EH (cell line): ENCODE measurements at regions not wholly inside any gene's neighbourhood (a gene's known extent, or its start where the extent isn't known, plus 50 kb on each side); places are given as distances from the start of the nearest gene placed in this dataset.

ENCODE experiments used
- DNase-seq: peaks from one replicate; pipeline ENCODE4 v3.0.0-alpha.2; 2015; ENCODE audit warnings: low read depth

DNA sequence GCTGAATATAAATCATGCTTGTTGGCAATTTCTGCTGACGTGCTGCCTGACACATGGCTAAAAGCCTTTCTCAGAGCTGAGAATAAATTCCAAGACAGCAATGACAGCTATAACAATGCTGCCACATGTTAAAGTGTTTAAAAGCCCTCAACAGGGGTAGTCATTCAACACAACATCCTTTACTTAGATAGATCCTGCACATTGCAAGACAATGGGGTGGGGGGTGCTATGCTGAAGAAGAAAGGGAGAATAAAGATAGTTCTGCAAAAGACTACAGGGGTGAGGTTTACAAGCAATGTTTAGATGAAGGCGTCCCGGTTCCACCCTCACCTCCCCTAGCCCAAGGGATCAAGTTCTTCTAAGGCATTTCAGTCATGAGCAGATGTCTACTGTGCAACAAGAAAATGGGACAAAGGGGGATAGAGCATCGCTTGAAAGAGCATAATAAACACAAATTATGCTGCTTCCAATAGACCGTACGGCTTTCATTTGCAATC lies 291.0 kb upstream of the ACVR2A start:
- DNase-seq, result no peak

DNA sequence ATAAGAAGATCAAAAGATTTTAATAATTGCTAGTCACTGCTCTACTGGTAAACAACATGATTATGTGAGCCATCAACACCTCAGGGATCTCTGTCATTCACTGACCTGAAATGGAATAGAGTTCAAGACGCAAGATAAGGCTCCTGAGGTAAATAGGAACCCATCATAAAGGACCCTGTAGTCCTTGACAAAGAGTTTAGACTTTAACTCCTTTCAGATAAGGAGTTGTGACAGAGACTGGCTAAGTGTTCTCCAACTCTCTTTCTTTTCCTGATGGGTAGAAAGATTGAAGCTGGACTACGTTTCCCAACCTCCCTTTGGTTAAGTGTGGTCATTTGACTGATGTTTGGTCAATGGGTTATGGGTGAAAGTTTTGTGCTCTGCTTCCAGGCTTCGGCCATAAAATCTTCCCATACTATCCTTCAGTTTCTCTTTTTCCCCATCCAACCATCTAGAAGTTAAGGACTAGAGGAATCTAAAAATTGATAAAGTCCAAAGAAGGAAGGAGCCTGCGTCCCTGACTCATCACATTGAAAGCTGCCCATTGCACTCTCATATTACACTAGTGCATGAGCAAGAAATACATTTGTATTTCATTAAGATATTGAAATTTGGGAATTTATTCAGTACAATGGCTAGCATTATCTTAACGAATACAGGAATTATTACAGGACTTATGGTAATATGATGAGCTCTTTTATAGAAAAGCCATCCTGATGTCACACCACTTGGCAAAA lies 293.7 kb upstream of the ACVR2A start:
- DNase-seq, result no peak

DNA sequence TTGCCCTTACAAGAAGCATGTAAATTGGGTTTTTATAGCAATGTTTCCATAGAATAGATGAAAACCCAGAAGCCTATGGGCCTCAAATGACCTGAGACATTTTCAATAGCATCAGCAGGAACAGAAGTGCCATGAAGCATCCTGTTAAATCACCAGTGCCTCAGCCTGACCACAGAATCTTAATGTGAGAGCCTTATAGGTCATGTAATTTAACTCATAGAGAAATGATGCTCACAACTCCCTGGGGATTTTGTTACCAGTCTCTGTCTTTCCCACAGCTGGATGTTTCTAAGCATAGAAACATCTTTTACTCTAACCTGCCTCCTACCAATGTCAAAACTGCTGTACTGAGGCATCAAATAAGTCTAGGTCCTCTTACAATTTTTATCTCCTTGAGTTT lies 295.8 kb upstream of the ACVR2A start:
- no peak for DNase-seq

DNA sequence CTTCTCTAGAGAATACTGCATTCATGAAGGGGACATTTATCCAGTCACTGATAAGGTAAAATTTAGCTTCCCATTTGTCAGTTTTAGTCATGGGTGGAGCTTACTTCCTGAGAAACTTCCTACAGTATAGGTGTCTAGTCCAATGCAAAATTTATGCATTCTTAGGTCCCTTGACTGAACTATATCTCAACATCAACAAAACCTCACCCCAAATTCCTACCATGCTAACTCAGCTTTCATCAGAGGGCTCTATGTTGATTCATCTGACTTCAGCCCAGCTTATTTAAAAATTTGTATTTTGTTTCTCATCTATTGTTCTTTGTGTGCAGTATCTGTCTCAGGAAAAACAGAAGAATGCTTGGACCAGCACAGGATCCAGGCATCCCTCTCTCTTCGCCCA lies 296.4 kb upstream of the ACVR2A start:
- DNase-seq, result no peak

DNA sequence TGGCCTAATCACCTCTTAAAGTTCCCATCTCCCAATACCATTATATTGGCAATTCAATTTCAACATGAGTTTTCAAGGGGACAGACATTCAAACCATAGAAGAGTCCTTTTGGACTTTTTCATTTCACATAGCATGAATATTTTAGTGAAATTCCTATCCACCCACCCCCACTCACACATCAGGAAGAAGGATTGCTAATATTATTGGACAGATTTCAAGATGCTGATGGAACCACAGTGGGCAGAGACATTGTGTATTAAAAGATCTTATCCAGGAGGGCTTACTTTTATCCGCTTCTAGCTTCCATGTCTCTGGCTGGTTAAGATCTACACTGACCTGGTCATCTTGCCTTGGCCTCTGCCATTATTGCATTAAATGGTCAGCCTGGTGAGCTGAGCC lies 297.4 kb upstream of the ACVR2A start:
- DNase-seq, result no peak

DNA sequence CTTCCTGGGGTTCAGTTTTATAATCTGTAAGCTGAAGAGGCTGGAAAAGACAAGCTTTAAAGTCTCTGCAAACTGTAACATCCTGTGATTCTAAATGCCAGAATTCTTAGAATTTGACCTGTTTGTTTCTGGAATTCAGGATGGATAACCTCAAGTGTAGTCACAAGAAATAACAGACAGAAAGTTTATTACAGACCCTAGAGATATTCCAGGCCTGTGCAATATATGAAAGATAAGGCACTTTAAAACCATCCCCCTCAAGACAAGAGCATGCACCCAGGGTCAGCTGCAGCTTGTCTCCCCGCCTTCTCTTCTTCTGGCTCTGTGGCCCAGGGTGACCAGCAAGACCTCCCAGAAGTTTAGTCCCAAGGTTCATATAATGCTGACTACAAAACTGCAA lies 298.7 kb upstream of the ACVR2A start:
- DNase-seq, result no peak

DNA sequence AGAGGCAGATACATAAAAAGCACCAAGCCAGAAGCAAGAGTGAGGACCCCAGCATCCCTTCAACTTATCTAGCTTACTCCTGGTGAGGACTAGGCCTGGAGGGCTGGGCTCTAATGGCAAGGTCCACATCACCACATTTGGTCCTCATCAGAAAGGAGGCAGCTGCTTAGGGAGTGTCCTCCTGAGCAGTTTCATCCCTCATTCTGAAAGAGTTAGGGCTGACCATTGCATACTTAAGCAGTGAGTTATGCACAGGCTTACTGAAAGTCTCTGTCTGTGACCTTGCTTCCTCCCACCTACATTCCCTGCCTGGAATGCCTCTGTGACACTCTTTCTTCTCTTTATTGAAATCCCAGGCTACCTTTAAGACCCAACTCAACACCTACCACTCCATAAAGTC lies 301.8 kb upstream of the ACVR2A start:
- DNase-seq, result peak; percentile 1

DNA sequence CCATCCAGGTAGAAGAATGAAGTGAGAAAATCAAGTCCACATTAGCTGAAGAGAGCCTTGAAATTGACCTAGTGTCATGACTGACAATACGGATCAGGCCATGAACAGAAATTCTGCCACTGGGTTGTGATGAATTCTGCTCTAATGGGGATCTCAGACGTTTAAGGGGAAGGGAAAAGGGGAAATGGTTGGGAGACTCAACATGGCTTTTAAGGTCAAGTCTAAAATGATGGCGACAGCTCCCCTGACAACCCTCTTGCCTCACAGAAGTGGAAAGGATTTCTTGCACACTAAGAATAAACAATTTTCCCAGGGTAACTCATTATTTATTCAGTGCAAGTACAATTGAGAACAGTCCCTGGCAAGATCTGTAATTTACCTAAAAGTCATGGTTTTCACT lies 302.5 kb upstream of the ACVR2A start:
- no peak for DNase-seq

DNA sequence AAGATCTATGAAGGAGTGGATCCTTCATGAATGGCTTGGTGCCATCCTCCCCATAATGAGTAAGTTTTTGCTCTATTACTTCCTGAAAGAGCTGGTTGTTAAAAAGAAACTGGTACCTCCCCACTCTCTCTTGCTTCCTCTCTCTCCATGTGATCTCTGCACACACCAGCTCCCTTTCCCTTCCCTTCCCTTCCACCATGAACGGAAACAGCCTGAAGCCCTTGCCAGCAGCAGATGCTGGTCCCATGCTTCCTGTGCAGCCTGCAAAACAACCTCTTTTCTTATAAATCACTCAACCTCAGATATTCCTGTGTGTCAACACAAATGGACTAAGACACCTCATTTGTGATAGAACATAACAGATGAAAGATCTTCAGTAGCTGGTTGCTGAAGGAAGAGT lies 303.5 kb upstream of the ACVR2A start:
- no peak for DNase-seq

DNA sequence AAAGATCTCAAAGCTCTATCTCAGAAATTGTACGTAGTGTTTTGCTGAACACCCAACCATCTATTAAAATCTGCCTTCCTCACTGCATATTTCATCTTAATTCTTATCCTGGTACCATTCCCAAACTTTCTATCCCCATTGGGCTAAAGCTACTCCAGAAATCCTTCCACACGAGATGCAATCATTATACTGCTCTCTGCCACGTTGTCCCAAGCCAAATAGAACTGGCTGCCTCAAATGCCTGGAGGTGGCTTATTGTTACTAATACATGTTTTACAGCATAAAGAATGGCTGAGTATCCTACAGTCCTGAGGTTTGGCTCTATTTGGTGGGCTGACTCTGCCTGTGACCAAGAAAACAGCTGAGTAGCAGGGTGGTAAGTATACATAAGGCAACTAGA lies 306.0 kb upstream of the ACVR2A start:
- no peak for DNase-seq

DNA sequence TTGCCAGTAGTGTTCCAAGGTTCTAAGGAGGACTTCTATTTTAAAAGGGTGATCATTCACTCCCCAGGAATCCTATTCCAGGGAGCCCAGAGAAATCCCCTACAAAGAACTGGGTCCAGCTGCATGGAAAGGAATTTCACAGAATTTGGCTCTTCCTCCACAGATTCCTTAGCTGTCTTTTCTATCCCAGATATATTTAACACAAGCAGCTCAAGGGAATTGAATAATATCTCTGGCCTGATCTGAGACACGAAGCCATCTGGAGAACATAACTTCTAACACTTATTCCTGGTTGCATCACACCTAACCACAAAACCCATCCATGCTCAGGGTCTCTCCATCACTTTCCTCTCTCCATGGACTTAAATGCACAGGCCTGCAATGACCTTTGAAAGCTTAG lies 306.7 kb upstream of the ACVR2A start:
- DNase-seq, result peak; percentile 28

DNA sequence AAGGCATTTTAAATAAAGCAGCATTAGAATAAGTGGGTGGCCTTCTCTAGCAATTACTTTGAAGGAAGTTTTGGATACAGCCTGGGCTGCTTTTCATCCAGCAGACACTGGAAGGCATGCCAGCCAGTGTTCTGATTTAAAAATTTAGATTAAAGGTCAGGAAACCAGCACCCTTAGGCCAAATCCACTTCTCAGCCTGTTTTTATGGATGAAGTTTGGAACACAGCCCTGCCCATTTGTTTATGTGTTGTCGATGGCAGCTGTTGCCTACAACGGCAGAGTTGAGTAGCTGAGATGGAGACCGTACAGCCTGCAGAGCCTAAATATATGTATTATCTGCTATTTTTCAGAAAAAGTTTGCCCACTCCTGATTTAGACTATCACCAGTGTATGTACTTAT lies 313.6 kb upstream of the ACVR2A start:
- DNase-seq, result no peak

DNA sequence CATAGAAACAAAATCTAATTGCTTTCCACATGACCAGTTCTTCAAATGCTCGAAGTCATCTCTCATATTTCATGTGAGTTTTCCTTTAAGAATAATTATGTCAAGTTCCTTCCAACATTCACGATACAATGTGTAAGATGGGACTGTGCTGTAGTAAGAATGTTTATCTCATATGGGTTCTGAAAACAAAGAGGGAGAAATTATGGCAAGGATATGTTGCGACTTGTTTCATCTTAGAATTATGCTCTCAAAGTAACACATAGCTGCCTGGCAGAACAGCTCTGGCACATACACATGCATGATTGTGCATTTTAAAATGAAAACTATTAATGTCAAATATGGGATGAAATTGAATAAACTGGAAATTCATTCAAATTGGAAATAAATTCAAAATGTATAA lies 314.8 kb upstream of the ACVR2A start:
- DNase-seq, result no peak

DNA sequence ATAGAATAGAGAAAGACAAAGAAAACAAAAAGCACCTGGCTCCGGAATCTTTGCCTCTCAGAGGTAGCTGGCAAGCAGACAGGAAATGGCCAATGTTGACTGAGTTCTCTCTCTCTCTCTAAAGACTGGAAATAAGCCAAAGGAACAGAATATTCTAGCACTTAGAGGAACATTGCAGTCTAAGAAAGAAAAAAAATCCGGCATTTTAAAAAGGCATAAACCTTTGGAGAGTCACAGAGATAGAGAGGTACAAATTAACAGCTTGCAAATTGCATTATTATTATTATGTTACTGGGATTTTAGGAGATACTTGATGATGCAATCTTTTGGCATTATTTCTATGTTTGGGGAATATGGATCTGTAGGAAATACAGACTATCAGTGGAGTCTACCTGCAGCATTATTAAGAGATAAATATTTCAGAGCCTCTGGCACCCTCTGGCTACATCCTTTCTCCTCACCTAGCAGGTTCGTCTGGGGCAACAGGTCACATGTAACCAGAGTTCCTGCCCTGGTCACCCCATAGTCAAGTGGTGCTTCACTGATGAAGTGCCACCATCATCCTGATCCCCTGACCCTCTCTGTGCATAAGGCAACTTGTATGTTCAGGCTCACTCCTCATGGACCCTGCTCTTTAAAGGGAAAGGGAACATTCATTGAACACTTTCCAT lies 318.9 kb upstream of the ACVR2A start:
- DNase-seq, result no peak

DNA sequence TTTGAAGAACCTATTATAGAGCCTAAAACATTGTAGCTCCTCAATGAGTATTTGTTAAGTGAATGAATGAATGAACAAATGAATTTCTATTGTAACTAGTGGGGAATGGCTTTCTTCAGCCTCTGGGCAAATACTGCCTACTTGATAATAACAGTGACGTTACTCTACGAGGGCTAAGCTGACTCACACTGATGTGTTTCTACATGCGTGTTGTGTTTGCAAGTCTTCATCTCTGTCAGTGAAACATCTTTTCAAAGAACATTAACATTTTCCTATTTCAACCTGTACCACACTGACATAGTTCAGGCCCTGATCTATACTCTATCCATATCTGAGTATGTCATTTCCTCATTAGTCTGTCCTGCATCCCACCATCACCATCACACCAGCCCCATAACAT lies 319.9 kb upstream of the ACVR2A start:
- no peak for DNase-seq

DNA sequence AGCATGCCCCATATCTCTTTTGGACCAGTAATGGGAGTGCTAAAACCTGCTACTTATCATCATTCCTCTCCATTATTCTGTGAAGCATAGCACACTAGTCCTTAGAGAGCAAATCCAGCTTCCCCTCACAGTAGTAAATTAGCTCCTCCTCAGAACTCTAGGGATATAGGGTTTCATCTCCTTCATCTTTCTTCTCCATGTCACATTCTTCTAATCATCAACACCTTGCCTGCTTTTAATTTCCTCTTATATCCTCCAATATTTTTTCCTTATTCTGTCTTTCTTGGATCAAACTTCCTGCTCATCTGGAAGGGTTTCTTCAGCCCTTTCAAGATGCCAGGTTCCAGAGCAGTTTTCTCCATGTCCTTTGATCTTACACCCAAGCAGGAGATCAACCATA lies 321.4 kb upstream of the ACVR2A start:
- no peak for DNase-seq

DNA sequence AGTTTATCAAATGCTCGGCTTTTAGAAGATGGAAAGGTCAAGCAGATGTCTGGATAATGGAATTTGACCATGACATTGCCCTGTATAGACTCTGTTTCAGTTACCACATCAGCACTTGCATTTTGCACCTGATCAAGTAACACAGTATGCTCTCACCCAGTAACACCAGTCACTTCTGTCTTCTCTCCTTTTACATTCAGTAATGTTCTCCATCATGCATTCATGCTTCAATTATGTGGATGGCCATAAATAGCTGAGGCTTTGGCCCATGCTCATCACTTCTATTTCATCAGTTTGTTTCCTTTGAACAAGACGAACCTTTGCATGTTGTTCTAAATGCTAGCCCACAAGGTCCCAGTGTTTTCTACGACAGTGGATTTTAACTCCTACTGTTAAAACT lies 322.9 kb upstream of the ACVR2A start:
- DNase-seq, result no peak

DNA sequence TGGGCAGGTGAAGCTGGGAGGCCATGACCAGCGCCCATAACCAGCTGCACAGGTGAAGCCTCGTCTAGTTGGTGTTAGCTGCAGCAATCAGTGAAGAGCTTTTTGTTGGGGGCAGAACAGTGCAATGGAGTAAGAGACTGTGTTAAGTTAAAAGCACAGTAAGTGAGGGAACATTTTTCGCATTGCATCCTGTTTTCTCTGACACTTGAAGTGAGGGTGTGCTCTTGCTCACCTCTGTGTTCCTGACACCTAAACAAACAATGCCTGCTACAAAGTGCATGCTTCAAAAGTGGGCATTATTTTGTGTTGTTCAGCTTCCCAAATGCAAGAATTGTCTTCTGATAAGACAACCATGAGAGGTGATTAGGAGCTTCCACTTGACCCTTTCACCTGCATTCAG lies 324.0 kb upstream of the ACVR2A start:
- no peak for DNase-seq

DNA sequence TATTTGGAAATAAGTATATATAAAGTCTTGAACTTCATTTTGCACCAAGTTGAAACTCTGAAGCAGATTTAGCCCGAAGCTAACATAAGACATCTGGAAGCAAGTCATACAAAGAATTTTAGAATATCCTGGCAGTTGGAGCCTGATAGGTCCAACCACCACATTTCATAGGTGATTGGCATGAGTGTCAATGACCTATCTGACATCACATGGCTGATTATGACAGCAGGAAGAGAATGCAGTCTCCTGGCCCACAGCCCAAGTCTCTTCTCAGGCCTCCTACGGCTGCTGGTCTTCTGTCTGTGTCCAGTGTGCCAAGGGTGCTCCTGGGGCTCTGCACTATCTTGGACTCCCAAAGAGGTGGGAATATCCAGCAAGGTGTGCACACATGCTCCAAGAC lies 325.7 kb upstream of the ACVR2A start:
- DNase-seq, result no peak

DNA sequence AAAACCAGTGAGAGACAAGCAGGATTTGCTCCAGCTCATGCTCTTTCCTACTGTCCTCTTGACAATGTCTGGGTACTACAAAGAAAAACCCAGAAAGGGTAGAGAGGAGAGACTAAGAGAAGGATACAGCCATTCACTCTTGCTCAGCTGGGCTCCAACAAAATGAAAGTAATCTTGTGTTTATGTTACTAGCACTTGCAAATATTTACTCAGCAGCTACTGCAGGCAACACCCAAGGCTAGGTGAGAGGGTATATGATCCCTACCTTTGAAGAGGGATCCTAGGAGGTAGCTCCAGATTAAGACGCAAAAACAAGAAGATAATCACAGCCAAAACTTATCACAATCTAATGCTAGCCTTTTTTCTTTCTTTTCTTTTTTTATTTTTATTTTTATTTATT lies 329.6 kb upstream of the ACVR2A start:
- no peak for DNase-seq

DNA sequence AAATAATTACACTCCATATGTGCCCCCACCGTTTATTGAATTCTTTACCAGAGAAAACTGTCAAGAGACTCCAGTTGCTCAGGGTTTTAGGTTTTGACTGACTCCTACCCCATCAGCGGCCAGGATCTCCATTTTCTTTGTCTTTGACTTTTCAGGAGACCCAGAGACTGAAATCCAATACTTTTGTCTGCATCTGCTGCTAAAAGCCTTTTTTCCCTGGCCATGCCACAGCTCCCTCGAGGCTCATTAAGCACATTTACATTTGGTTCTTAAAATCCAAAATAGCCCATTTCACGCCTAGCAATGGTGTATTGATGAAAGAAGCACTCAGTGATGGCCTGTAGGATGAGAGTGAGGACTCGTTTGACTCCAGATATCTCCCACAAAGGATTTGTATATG lies 332.6 kb upstream of the ACVR2A start:
- DNase-seq, result no peak

DNA sequence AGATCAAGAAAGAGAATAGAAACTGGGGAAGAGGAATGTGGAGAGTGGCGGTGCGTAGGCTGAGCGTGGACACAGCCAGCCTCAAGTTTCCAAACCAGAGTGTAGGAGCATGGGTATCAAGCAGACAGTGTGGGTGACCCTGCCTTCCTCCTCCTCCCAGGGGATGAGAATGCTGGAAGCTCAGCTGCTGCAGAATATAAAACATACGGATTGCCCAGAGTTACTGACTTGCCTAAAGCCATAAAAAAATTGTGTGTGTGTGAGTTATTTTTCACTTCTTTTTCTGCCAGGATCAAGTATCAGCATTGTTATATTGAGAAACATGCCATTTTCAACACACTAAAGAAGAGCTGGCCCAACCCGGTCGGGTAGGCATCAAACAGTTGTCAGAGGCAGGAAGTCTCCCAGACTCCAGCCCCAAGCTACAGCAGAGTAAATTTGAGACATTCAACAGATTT lies 333.3 kb upstream of the ACVR2A start:
- peak; percentile 4 for DNase-seq

DNA sequence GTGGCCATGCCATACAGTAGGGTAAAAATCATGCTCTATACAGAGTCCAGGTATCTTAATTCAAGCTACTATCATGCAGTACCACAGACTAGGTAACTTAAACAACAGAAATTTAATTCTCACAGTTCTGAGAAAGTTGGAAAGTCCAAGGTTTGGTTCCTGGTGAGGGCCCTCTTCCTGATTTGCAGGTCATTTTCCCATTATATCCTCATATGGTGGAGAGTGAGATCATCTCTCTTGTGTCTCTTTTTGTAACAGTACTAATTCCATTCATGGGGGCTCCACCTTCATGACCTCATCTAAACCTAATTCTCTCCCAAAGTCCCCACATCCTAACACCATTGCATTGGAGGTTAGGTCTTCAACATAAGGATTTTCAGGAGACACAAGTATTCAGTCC lies 335.0 kb upstream of the ACVR2A start:
- no peak for DNase-seq

DNA sequence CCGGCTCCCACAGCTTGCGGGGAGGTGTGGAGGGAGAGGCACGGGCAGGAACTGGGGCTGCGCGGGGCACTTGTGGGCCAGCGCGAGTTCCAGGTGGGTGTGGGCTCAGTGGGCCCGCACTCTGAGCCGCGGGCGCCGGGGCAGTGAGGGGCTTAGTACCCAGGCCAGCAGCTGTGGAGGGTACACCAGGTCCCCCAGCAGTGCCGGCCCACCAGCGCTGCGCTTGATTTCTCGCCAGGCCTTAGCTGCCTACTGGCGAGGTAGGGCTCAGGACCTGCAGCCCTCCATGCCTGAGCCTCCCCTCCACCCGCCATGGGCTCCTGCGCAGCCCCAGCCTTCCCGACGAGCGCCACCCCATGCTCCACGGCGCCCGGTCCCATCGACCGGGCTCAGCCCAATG lies 337.9 kb upstream of the ACVR2A start:
- no peak for DNase-seq
